Right lobe of liver (tissue), 6 donors: ENCODE measurements at regions not wholly inside any gene's neighbourhood (a gene's known extent, or its start where the extent isn't known, plus 50 kb on each side); places are given as distances from the start of the nearest gene placed in this dataset.

Source experiments
- ATAC-seq, 4 donors: fragments of 200-7000 bp; cut with Tn5 transposase; one replicate each; pipeline ENCODE4 v1.9.1; 2020; ENCODE audit warnings: mild to moderate bottlenecking in 4 of 4, moderate library complexity in 4 of 4
- DNase-seq, 3 donors: peaks; one replicate each; pipeline ENCODE4 v3.0.0-alpha.2; 2020
- H3K27ac ChIP-seq, 3 donors: fragments of 200-600 bp; one replicate each; pipeline ENCODE4 v1.8.0; 2022
- H3K27me3 ChIP-seq, 2 donors: fragments of 200-600 bp; one replicate each; pipeline ENCODE4 v1.8.0; 2022
- H3K36me3 ChIP-seq, 4 donors: fragments of 200-600 bp; sonication (generic) in 1 of 4; one replicate each; pipeline versions ENCODE4 v1.5.1 to v1.8.0; 2017 to 2022; ENCODE audit warnings: control low read depth in 1 of 4
- H3K4me1 ChIP-seq, 4 donors: fragments of 200-600 bp; sonication (generic) in 1 of 4; one replicate each; pipeline versions ENCODE4 v1.5.1 to v1.8.0; 2017 to 2022; ENCODE audit warnings: control low read depth in 1 of 4
- H3K4me3 ChIP-seq, 3 donors: fragments of 200-600 bp; one replicate each; pipeline ENCODE4 v1.8.0; 2022
- H3K9me3 ChIP-seq, 4 donors: fragments of 200-600 bp; sonication (generic) in 1 of 4; one replicate each; pipeline versions ENCODE4 v1.5.1 to v1.8.0; 2017 to 2022; ENCODE audit warnings: control low read depth in 1 of 4
- CTCF ChIP-seq, 4 donors: fragments of 200-600 bp in 3 of 4; fragments of 450-650 bp in 1 of 4; IDR thresholded peaks; one replicate each; pipeline versions ENCODE4 v1.5.1 to v1.8.0; 2016 to 2022; ENCODE audit warnings: antibody characterized with exemption in 4 of 4, mild to moderate bottlenecking in 2 of 4
- POLR2A ChIP-seq: fragments of 450-650 bp; IDR thresholded peaks from one replicate; pipeline ENCODE4 v1.6.1; 2017; ENCODE audit warnings: antibody characterized with exemption, mild to moderate bottlenecking
- WGBS: methylation state at CpG from one replicate; pipeline ENCODE4 v1.1.6; 2018; ENCODE audit warnings: low coverage, low lambda C conversion rate; ENCODE audit not compliant: insufficient coverage; ENCODE audit errors: missing lambda C conversion rate; 5-methylcytosine and 5-hydroxymethylcytosine counted together
- intact Hi-C, 2 donors: fragments of 100-400 bp; cut with DNase I; formaldehyde crosslinking; loops; one replicate each; pipeline versions ENCODE4 v1.11.2 to v1.14.1; 2022
- donor health status: DM: no; HTN: yes; CAD: no.
- donor health status: DM: no; HTN: no; CAD: no.
- donor health status: DM: no; HTN: no; CAD: no.
- donor health status: DM: no; HTN: yes; CAD: no.
- donor health status: DM: no; HTN: yes; CAD: no.

DNA sequence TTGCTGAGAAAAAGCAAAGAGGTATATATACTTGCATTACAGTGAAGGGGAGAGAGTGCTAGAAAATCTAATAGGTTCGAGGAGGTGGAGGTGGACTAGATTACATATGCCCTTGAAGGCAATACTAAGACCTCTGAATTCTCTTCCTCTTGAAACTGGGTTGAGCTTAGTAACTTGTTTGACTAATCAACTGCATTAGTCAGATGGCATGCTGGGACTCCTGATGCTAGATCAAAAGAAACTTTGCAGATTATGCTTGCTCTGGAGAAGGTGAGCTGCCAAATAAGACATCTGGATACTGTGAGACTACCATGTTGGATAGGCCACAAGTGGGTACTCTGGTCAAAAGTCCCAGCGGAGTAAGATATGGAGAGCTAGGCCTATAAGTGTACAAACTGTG is 331.3 kb downstream of the KLF5 start:
- DNase-seq: no peak
- 77% methylated on average over 2 of the region's 2 CpGs for WGBS
- no peaks in the 10 kb centered on the region for H3K4me1 ChIP-seq
- no peak for ATAC-seq
- no peaks in the 10 kb centered on the region for H3K36me3 ChIP-seq
- no peak overlapping the region for H3K27ac ChIP-seq
- intact Hi-C loops: no loop called here
- H3K27me3 ChIP-seq: no peaks in the 10 kb centered on the region
- no peaks in the 10 kb centered on the region for H3K9me3 ChIP-seq
- TF ChIP-seq CTCF (IDR thresholded peaks at IDR 0.05): no peak
- no peak for TF ChIP-seq POLR2A
- H3K4me3 ChIP-seq: no peak overlapping the region

GRCh38 chr13:73388586-73388985 is 329.8 kb downstream of the KLF5 start:
- intact Hi-C loops: no loop called here
- Histone ChIP-seq H3K9me3 (no peaks in the 10 kb centered on the region), H3K4me3 (no peak overlapping the region), H3K27ac (no peak overlapping the region), H3K4me1 (no peaks in the 10 kb centered on the region), H3K27me3 (no peaks in the 10 kb centered on the region), H3K36me3 (no peaks in the 10 kb centered on the region)
- no peak for DNase-seq
- TF ChIP-seq POLR2A: no peak
- TF ChIP-seq CTCF (IDR thresholded peaks at IDR 0.05): no peak
- ATAC-seq: no peak

GRCh38 chr13:73387318-73387717 is 328.5 kb downstream of the KLF5 start:
- H3K9me3 ChIP-seq: no peaks in the 10 kb centered on the region

DNA sequence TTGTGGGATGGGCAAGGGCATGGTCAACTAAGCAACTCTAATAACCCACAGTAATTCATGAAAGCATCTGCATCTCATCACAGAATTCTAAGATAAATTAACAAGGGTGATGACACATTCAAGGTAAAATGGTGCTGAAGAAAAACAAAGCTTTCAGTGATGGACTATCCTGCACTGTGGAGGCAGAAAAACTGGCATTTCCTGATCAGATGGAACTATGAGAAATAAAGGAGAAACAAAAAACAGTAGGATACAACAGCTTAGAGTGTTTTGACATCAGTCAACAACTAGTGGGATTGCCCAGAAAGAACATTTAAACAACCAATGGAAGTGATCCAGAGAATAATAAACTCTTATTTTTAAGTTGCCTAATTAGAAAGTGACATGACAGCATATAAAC is 327.0 kb downstream of the KLF5 start:
- TF ChIP-seq CTCF (IDR thresholded peaks at IDR 0.05): no peak
- no peak for TF ChIP-seq POLR2A
- ATAC-seq (no peak), DNase-seq (no peak)
- Histone ChIP-seq H3K27ac (no peak overlapping the region), H3K9me3 (no peaks in the 10 kb centered on the region), H3K4me3 (no peak overlapping the region), H3K27me3 (no peaks in the 10 kb centered on the region), H3K4me1 (no peaks in the 10 kb centered on the region), H3K36me3 (no peaks in the 10 kb centered on the region)
- intact Hi-C loops: no loop called here

More at GRCh38 chr13:73387318-73387717, 328.5 kb downstream of the KLF5 start:
- H3K27me3 ChIP-seq: no peaks in the 10 kb centered on the region
- no peak overlapping the region for H3K4me3 ChIP-seq
- DNase-seq (no peak), ATAC-seq (no peak)
- WGBS: 91% methylated on average over 5 of the region's 6 CpGs
- no peak overlapping the region for H3K27ac ChIP-seq
- no peaks in the 10 kb centered on the region for H3K4me1 ChIP-seq
- intact Hi-C loops: no loop called here
- H3K36me3 ChIP-seq: no peaks in the 10 kb centered on the region
- TF ChIP-seq CTCF (IDR thresholded peaks at IDR 0.05) (no peak), POLR2A (no peak)
